Tibial nerve (tissue), 4 donors: ENCODE measurements at regions not wholly inside any gene's neighbourhood (a gene's known extent, or its start where the extent isn't known, plus 50 kb on each side); places are given as distances from the start of the nearest gene placed in this dataset.
"Not testable (repeated sequence)": the region's sequence is repeated elsewhere in the genome, so short reads cannot be mapped to it uniquely, and the experiment has no call there.

Experiments
- EP300 ChIP-seq, 2 donors: sonication (generic); formaldehyde crosslinking; IDR thresholded peaks; one replicate each; pipeline ENCODE4 v1.6.1; 2017; ENCODE audit warnings: antibody characterized with exemption in 2 of 2, mild to moderate bottlenecking in 1 of 2
- POLR2A ChIP-seq, 2 donors: fragments of 450-650 bp; IDR thresholded peaks; one replicate each; pipeline ENCODE4 v1.6.1; 2017; ENCODE audit warnings: antibody characterized with exemption in 2 of 2, mild to moderate bottlenecking in 2 of 2, moderate library complexity in 2 of 2
- TF ChIP-seq, protein P1 (sequence below), 5 experiments: fragments of 200-600 bp in 3 of 5; fragments of 450-650 bp in 2 of 5; sonication (generic) in 3 of 5; IDR thresholded peaks; one replicate each; pipeline ENCODE4 v1.5.1; 2016 to 2019; ENCODE audit warnings: antibody characterized with exemption in 5 of 5, mild to moderate bottlenecking in 3 of 5, moderate library complexity in 2 of 5

DNA sequence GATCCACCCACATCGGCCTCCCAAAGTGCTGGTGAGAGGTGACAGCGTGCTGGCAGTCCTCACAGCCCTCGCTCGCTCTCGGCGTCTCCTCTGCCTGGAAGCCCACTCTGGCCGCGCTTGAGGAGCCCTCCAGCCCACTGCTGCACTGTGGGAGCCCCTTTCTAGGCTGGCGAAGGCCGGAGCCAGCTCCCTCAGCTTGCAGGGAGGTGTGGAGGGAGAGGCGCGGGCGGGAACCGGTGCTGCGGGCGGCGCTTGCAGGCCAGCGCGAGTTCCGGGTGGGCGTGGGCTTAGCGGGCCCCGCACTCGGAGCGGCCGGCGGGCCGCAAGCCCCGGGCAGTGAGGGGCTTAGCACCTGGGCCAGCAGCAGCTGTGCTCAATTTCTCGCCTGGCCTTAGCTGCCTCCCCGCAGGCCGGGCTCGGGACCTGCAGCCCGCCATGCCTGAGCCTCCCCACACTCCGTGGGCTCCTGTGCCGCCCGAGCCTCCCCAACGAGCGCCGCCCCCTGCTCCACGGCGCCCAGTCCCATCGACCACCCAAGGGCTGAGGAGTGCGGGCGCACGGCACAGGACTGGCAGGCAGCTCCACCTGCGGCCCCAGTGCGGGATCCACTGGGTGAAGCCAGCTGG lies 260.2 kb downstream of the PCNX1 start:
- TF ChIP-seq, protein P1, sequence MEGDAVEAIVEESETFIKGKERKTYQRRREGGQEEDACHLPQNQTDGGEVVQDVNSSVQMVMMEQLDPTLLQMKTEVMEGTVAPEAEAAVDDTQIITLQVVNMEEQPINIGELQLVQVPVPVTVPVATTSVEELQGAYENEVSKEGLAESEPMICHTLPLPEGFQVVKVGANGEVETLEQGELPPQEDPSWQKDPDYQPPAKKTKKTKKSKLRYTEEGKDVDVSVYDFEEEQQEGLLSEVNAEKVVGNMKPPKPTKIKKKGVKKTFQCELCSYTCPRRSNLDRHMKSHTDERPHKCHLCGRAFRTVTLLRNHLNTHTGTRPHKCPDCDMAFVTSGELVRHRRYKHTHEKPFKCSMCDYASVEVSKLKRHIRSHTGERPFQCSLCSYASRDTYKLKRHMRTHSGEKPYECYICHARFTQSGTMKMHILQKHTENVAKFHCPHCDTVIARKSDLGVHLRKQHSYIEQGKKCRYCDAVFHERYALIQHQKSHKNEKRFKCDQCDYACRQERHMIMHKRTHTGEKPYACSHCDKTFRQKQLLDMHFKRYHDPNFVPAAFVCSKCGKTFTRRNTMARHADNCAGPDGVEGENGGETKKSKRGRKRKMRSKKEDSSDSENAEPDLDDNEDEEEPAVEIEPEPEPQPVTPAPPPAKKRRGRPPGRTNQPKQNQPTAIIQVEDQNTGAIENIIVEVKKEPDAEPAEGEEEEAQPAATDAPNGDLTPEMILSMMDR (IDR thresholded peaks at IDR 0.05), result not testable (repeated sequence)
- TF ChIP-seq EP300, POLR2A (IDR thresholded peaks at IDR 0.05): not testable (repeated sequence)
